ENCODE measurements at regions not wholly inside any gene's neighbourhood (a gene's known extent, or its start where the extent isn't known, plus 50 kb on each side); places are given as distances from the start of the nearest gene placed in this dataset.
"Not testable (repeated sequence)": the region's sequence is repeated elsewhere in the genome, so short reads cannot be mapped to it uniquely, and the experiment has no call there.

DNA sequence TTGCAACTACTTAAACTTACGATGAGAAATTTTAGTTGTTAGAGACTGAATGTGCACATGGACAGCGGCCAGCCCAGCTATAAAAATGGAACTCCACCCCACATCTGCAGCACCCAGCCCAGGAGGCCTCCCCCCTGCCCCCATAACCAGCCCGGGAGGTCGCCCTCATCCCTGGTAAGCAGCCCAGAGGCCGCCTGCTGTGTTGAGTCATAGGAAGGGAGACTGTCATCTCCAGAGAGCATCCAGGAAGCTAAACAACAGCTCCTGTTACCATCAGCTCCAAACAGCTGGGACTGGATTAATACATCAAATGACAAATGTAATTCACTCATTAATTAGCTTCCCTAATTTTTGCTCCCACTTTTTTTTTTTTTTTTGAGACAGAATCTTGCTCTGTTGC lies 5452.7 kb upstream of the TPTE start:
- not testable (repeated sequence) for TF ChIP-seq YY1 (IDR thresholded peaks at IDR 0.05; ENCODE audit: insufficient read depth, insufficient read length); SUZ12 (IDR thresholded peaks at IDR 0.05; ENCODE audit: extremely low read depth, insufficient read depth, insufficient read length)

Data from NT2/D1 (cell line).